Mammary epithelial cell (primary cell): ENCODE measurements at regions not wholly inside any gene's neighbourhood (a gene's known extent, or its start where the extent isn't known, plus 50 kb on each side); places are given as distances from the start of the nearest gene placed in this dataset.

Source experiments
- EZH2 ChIP-seq: IDR thresholded peaks from 2 replicates; pipeline ENCODE4 v1.6.1; 2012; ENCODE audit warnings: low read length, inconsistent platforms, borderline replicate concordance
- TF ChIP-seq, protein P1 (sequence below), 2 donors: IDR thresholded peaks in 1 of 2; conservative IDR thresholded peaks in 1 of 2; 2 replicates each; pipeline ENCODE4 v1.5.1; 2011 to 2012; ENCODE audit warnings: inconsistent platforms in 2 of 2, low read length in 2 of 2, mild to moderate bottlenecking in 2 of 2, control low read depth in 1 of 2, low read depth in 1 of 2; ENCODE audit not compliant: insufficient read depth in 1 of 2; ENCODE audit errors: extremely low read depth in 1 of 2

DNA sequence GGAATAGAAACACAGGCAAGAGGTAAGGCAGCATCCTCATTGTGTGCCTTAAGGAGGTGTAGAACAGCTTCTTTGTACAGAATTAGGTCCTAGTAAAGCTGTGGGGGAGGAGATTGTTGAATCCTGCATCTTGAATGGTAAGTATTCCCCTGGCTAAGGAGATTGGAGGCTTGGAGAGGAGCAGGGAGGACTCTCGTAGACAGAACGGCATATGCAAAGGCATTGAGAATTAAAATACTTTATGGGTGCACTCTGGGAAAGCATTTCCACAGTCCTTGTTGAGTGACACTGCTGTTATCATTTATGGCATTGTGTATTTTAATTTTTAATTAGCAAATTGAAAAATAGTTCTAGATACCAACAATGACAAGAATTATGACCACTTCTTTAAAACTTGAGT, 66.5 kb upstream of the GPR149 start:
- TF ChIP-seq, protein P1, sequence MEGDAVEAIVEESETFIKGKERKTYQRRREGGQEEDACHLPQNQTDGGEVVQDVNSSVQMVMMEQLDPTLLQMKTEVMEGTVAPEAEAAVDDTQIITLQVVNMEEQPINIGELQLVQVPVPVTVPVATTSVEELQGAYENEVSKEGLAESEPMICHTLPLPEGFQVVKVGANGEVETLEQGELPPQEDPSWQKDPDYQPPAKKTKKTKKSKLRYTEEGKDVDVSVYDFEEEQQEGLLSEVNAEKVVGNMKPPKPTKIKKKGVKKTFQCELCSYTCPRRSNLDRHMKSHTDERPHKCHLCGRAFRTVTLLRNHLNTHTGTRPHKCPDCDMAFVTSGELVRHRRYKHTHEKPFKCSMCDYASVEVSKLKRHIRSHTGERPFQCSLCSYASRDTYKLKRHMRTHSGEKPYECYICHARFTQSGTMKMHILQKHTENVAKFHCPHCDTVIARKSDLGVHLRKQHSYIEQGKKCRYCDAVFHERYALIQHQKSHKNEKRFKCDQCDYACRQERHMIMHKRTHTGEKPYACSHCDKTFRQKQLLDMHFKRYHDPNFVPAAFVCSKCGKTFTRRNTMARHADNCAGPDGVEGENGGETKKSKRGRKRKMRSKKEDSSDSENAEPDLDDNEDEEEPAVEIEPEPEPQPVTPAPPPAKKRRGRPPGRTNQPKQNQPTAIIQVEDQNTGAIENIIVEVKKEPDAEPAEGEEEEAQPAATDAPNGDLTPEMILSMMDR (conservative IDR thresholded peaks at IDR 0.05 in 1 of 2, IDR thresholded peaks at IDR 0.05 in 1 of 2; ENCODE audit: extremely low read depth in 1 of 2, insufficient read depth in 1 of 2, low read depth in 1 of 2, low read length in 2 of 2), result no peak
- no peak for TF ChIP-seq EZH2
